Thoracic aorta (tissue), 2 donors: ENCODE measurements at regions not wholly inside any gene's neighbourhood (a gene's known extent, or its start where the extent isn't known, plus 50 kb on each side); places are given as distances from the start of the nearest gene placed in this dataset.

ENCODE experiments used
- ATAC-seq: fragments of 150-250 bp; one replicate; pipeline ENCODE4 v1.8.0; 2017; ENCODE audit warnings: low read depth; ENCODE audit not compliant: insufficient number of reproducible peaks, low FRiP score
- DNase-seq: peaks from one replicate; pipeline ENCODE4 v3.0.0-alpha.2; 2020; ENCODE audit warnings: low spot score
- H3K27ac ChIP-seq, 2 donors: fragments of 200-600 bp; sonication (generic); 1 replicate in 1 of 2; 2 replicates in 1 of 2; pipeline ENCODE4 v1.5.1; 2016; ENCODE audit warnings: mild to moderate bottlenecking in 2 of 2, moderate library complexity in 2 of 2
- H3K27me3 ChIP-seq: fragments of 200-600 bp; sonication (generic); replicated peaks from 2 replicates; pipeline ENCODE4 v1.6.0; 2016; ENCODE audit warnings: mild to moderate bottlenecking; ENCODE audit not compliant: insufficient read depth
- H3K36me3 ChIP-seq: fragments of 200-600 bp; sonication (generic); one replicate; pipeline ENCODE4 v1.5.1; 2016
- H3K4me1 ChIP-seq, 2 donors: fragments of 200-600 bp; sonication (generic); 1 replicate in 1 of 2; 2 replicates in 1 of 2; pipeline versions ENCODE4 v1.5.1 to v1.6.0; 2016; ENCODE audit warnings: low read depth in 2 of 2, mild to moderate bottlenecking in 1 of 2; ENCODE audit not compliant: control insufficient read depth in 1 of 2
- H3K4me3 ChIP-seq: fragments of 200-600 bp; sonication (generic); 2 replicates; pipeline ENCODE4 v1.5.1; 2016; ENCODE audit warnings: mild to moderate bottlenecking
- H3K9me3 ChIP-seq: fragments of 200-600 bp; sonication (generic); 2 replicates; pipeline ENCODE4 v1.5.1; 2016
- CTCF ChIP-seq: fragments of 200-600 bp; sonication (generic); IDR thresholded peaks from one replicate; pipeline ENCODE4 v1.5.1; 2019; ENCODE audit warnings: antibody characterized with exemption

GRCh38 chr4:1536579-1537409 lies 130.6 kb upstream of the NKX1-1 start:
- H3K4me3 ChIP-seq, result no peak overlapping the region
- DNase-seq, result no peak
- H3K4me1 ChIP-seq, result peaks cover 0 to 9% of the 10 kb centered on the region in 2 donors
- no peak for TF ChIP-seq CTCF
- H3K9me3 ChIP-seq, result no peaks in the 10 kb centered on the region
- ATAC-seq, result no peak
- H3K36me3 ChIP-seq, result no peaks in the 10 kb centered on the region
- no peaks in the 10 kb centered on the region for H3K27me3 ChIP-seq
- H3K27ac ChIP-seq, result no peak overlapping the region

GRCh38 chr4:1535926-1536578 lies 129.8 kb upstream of the NKX1-1 start:
- DNase-seq (no peak), ATAC-seq (no peak)
- Histone ChIP-seq H3K27me3 (no peaks in the 10 kb centered on the region), H3K4me3 (no peak overlapping the region), H3K27ac (no peak overlapping the region), H3K9me3 (no peaks in the 10 kb centered on the region), H3K4me1 (peaks cover 0 to 6% of the 10 kb centered on the region in 2 donors), H3K36me3 (no peaks in the 10 kb centered on the region)
- TF ChIP-seq CTCF, result no peak

GRCh38 chr4:1534876-1535526 lies 128.8 kb upstream of the NKX1-1 start:
- no peak for ATAC-seq
- no peaks in the 10 kb centered on the region for H3K27me3 ChIP-seq
- no peaks in the 10 kb centered on the region for H3K36me3 ChIP-seq

GRCh38 chr4:1534095-1534872 lies 128.0 kb upstream of the NKX1-1 start:
- Histone ChIP-seq H3K4me1 (no peaks in the 10 kb centered on the region), H3K9me3 (no peaks in the 10 kb centered on the region), H3K27ac (no peak overlapping the region), H3K27me3 (no peaks in the 10 kb centered on the region), H3K4me3 (no peak overlapping the region), H3K36me3 (no peaks in the 10 kb centered on the region)
- ATAC-seq (no peak), DNase-seq (no peak)
- no peak for TF ChIP-seq CTCF

More at GRCh38 chr4:1534876-1535526, 128.8 kb upstream of the NKX1-1 start:
- DNase-seq, result no peak
- H3K9me3 ChIP-seq, result no peaks in the 10 kb centered on the region
- no peaks in the 10 kb centered on the region for H3K4me1 ChIP-seq
- H3K27ac ChIP-seq, result no peak overlapping the region
- H3K4me3 ChIP-seq, result no peak overlapping the region
- no peak for TF ChIP-seq CTCF
